ENCODE measurements at regions not wholly inside any gene's neighbourhood (a gene's known extent, or its start where the extent isn't known, plus 50 kb on each side); places are given as distances from the start of the nearest gene placed in this dataset.

- DNase-seq: no peak
Measured at GRCh38 chr15:94683902-94684301, 452.5 kb downstream of the MCTP2 start.

- DNase-seq: no peak
Measured at GRCh38 chr15:94691169-94691568, 459.8 kb downstream of the MCTP2 start.

DNA sequence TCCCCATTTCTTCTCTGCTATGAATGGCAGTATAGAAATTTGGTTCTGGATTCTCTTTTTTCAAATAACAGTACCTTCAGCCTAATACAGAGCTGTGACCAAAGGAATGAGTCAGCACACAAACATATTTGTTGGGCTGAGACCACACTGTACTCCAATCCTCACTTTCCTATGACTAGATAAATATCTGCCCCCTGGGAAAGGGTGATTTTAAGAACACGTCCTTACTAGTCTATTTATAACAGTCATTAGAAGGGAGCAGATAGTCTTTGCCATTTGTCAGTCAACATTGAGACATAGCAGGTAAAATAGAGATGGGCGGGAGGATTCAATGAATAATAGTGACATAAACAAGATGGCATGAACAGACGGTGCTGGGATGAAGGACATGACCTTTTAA, 461.3 kb downstream of the MCTP2 start:
- no peak for DNase-seq

DNA sequence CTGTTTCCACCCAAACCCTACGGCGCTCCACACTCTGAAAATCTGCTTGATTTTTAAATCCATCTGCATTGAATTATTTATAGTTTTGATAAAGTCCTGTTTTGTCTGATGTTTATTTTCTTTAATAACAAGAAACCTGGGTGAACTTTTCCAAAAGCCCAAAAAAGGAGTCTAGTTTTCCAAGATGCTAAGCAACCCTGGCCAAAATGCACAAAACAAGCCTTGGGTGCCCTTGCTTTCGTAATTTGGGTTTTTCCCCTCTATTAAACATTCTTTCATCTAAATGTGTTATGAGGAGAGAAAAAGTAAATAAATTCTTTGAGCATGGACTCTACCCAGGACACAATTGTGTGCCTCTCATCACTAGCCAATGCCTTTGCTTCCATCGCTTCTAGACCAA, 468.9 kb downstream of the MCTP2 start:
- DNase-seq: no peak

DNA sequence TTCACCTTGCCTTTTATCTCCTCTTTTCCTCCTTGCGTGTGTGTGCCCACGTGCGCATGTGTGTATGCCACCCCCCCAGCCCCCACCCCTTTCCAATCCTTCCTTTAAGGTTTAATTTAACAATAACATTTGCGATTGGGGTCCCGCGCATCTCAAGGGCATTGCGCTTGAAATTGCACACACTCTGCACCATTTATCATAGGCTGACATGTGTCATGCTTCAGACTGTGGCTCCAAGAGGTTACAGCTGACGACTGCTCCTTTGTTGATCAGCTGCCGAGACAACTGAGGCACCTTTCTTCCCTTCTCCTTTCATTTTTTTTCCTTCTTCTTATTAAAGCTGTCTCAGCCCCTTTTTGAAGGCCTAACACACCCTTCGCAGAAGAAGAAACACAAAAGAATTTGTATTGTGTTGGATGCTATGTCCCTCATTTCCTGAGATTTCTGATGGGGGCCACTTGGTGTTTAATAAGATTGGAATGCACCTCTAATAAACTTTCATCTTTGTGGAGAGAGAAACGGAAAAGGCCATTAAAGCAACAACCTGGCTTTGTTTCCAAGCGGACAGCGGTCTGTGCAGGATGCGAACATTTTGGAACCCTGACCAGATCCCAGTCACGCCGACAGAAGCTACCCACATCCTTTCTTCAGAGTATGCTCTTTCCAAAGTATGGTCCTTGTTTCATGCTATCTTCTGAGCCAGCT, 470.1 kb downstream of the MCTP2 start:
- no peak for DNase-seq

DNA sequence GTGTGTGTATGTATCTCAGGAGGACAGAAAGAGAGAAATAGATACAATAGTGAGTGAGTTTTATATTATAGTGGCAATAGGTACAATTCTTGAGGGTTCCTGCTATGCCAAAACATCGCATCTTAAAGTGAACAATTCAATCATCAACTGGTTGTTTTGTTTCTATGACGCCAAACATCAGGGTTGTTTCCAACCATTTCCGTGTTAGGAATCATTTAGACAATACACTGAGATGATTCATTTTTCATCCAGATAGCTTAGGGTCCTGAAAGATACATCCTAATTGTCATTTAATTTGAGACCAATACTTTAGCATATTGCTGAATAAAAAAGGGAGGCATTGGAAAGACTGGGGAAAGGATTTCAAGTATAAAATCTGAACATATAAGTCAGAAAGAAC, 472.2 kb downstream of the MCTP2 start:
- no peak for DNase-seq

GRCh38 chr15:94704421-94704820, 473.1 kb downstream of the MCTP2 start:
- no peak for DNase-seq

- DNase-seq: no peak
Measured at GRCh38 chr15:94704946-94705345, 473.6 kb downstream of the MCTP2 start.

GRCh38 chr15:94709319-94709718, 478.0 kb downstream of the MCTP2 start:
- DNase-seq: no peak

DNA sequence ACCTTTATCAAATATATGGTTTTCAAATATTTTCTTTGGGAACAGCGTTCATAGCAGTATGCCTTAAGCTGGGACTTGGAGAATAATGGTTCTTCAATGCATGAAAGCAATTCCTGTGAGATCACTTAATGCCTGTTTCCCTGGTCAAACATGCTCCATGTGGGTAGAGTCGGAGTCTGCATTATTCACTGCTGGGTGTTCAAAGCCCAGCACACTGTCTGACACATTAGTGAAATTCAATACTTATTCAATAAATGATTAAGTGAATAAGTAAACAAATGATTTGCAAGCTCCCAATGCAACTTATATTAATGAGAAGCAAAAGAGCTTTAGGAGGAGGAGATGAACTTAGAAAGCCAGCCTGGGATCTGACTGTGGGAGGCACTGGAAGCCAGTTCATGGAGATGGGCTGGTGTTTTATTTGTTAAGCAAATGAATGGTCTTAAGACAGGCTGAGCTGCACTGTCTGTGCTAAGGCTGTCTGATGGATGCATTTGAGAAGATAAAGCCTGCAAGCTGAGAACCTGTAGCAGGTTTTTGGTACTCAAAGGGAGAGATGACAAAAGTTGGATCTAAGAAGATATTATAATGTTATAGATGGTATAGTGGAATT, 490.8 kb downstream of the MCTP2 start:
- DNase-seq: no peak

- DNase-seq: no peak
Measured at GRCh38 chr15:94723801-94724200, 492.4 kb downstream of the MCTP2 start.

- DNase-seq: no peak
Measured at GRCh38 chr15:94731286-94731685, 499.9 kb downstream of the MCTP2 start.

- DNase-seq: no peak
Measured at GRCh38 chr15:94734460-94734859, 503.1 kb downstream of the MCTP2 start.

DNA sequence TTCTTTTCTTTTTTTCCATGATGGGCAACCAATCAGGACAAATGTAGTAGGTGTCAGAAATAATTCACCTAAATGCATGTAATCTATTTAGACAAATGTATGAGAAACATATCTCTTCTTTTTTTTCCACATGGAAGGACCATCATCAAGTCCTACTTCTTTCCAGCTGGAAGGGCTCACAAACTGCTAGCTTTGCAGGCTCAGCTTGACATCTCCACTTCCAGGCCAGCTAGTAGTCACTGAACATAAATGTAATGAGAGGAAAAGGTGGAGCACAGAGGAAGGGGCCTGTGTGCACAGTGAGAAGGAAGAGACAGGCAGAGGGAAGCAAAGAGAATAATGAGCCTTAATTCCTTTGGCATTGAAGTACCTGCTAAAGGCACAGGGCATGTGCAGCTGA, 504.9 kb downstream of the MCTP2 start:
- no peak for DNase-seq

DNA sequence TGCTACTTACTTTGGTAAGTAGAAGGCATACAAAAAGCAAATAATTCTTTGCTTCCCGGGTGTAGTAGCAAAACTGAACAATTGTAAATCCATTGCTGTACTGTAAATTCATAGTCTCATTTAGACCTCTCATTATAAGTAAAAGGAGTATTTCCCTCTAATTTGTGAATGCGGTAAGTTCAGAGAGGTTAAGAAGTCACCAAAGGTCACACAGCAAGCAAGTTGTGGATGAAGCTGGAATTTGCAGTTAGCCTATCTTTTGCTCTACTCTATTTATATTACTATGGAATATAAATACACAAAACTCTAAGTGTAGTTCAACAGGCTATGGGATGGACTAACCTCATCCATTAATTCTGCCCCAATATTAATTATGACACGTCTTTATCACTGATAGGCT, 508.3 kb downstream of the MCTP2 start:
- DNase-seq: no peak

GRCh38 chr15:94740469-94740868, 509.1 kb downstream of the MCTP2 start:
- no peak for DNase-seq

DNA sequence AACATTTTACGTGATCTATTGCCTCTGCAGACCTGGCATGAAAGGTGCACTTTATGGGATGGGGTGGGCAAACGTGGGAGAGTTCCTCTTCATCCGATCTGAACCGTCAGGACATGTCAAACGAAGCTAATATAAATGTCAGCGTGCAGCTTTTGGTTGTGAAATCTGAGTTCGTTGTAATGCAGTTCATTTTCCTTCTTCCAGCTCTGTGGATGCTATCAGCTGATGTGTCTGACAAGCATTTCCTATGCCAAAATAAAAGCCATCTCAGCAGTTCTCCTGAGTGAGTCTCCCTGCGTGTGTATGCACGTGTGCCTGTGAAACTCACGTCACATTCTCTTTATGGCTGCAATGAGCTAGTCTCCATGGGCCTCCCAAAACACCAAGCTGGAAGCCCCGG, 512.3 kb downstream of the MCTP2 start:
- no peak for DNase-seq

- DNase-seq: no peak
Measured at GRCh38 chr15:94744080-94744793, 512.9 kb downstream of the MCTP2 start.

DNA sequence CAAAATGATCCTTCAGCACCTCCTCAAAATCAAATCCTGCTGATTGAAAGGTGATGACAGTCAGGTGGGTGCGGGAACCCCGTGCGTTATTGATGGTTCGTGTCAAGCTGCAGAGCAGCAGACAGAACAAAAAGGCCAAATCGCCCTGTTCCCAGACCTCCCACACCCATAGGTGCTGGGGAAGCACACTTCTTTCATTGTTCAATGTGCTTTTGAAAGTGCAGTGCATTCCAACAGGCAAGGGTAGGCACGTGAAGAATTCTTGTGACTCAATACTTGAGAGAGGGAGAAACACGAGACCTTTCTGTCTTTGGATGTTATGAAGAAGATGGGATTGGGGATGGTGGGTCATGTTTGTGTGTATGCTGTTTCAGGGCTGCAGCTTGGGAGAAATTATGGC, 514.0 kb downstream of the MCTP2 start:
- no peak for DNase-seq

GRCh38 chr15:94747510-94747909, 516.1 kb downstream of the MCTP2 start:
- DNase-seq: no peak

GRCh38 chr15:94749811-94750617, 518.7 kb downstream of the MCTP2 start:
- DNase-seq: no peak

GRCh38 chr15:94760348-94760747, 529.0 kb downstream of the MCTP2 start:
- DNase-seq: no peak

- no peak for DNase-seq
Measured at GRCh38 chr15:94761574-94761973, 530.2 kb downstream of the MCTP2 start.

DNA sequence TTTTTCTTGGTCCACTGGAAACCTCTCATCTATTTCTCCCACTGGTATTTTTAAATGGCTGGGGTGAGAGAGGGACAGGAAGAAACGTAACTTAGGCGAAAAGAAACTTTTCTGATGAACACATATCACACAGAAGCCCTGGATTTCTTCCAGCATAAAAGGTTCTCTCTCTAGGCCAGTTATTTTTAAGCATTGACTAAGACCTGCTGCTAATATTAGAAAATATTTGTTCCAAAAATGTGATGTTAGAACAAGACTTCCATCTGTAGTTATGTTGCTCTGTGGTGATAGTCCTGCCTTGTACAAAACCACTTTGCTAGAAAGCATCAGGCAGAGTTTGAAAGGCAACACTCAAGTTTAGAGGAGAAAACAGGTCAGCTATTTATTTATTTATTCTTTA, 537.7 kb downstream of the MCTP2 start:
- no peak for DNase-seq

All from inflammatory macrophage treated with lipopolysaccharide for 4 hours (primary cell).